Activated gamma-delta T cell treated with Interleukin-2 at 50 U/mL for 16 hours (primary cell): ENCODE measurements at regions not wholly inside any gene's neighbourhood (a gene's known extent, or its start where the extent isn't known, plus 50 kb on each side); places are given as distances from the start of the nearest gene placed in this dataset.

Experiments used
- DNase-seq: peaks from one replicate; pipeline ENCODE4 v3.0.0-alpha.2; 2020

DNA sequence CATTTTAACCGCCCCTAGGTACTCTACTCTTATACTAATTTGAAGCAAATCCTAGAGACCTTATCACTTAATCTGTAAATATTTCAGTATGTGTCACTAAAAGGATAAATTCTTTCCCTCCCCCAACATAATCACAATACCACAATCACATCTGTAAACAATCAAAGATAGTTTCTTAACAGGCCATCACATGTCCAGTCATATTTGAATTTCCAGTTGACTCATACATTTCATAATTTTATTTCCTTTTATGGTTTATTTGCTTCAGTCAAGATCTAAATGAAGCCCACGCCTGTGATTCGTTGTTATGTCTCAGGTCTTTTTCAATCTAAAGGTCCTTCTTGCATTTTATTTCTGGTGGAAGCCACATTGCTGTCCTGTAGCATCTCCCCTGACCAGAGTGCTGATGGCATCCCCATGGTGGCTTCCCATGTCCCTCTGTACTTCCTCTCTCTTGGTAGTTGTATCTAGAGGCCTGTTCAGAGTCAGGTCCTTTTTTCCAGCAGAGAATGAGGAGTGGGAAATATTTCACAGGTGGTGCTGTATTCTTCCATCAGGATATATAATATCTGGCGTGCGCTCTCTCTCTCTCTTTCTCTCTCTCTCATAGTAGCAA lies 128.6 kb upstream of the SLC22A23 start:
- DNase-seq: no peak

- no peak for DNase-seq
These were observed 127.8 kb upstream of the SLC22A23 start for GRCh38 chr6:3584606-3585005.

DNA sequence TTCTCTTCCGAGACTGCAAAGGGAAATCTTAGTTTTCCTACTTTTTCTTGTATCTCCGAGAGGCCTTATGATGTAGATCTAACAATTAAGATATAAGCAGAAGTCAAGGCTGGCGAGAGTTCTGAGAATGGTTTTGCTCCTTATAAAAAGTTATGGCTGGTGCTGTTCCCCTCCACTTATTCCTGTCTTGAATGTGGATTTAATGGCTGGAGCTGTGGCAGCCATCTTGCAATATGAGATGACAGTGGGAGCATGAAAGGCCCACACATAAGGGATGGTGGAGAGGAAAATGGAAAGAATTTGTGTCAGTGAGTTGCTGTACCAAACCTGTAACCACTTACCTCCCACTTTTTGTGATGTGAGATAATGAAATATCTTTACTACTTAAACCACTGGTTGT lies 124.6 kb upstream of the SLC22A23 start:
- no peak for DNase-seq

DNA sequence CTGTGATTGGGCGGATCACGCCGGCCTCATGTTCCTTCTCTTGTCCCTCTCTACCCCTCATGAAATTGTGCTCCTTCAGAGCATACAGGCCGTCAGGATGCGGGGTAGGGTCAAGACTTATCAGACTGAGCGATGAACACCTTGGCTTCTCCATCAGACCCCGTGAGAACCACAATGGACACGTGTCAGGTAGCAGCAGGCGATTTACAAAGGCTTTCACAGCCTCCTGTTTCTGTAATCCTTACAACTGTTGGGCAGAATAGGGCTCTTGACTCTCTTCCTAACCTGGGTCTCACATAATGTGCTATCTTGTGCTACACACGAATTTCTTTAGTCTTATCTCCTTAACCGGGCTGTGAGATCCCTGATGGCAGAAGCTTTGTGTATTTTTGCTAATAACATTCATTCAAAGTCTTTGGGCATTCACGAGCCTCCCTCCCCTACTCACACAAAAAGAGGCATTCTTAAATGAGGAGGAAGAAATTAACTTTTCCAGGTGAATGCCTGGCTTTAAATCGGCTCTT lies 122.9 kb upstream of the SLC22A23 start:
- no peak for DNase-seq

GRCh38 chr6:3578981-3579380 lies 122.1 kb upstream of the SLC22A23 start:
- DNase-seq: no peak

GRCh38 chr6:3577517-3577916 lies 120.7 kb upstream of the SLC22A23 start:
- DNase-seq: no peak

GRCh38 chr6:3575701-3576100 lies 118.9 kb upstream of the SLC22A23 start:
- DNase-seq: no peak

DNA sequence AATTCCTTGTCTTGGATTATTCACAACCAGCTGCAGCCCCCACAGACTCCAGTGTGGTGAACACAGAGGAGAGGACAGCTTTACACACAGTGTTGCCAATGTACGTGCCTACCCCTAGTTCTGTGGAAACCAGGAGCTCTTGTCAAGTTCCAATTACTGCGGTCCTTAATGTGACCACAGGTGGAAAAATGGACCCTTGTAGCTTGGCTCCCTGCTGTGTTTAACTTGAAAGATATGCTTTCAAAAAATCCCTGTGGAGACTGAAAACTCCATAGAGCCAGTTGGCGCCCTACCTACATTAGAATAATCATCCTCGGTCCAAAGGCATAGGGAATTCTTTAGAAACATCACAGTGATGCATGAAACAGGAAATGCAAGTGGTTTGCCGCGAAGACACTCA lies 118.3 kb upstream of the SLC22A23 start:
- no peak for DNase-seq

GRCh38 chr6:3573670-3574069 lies 116.8 kb upstream of the SLC22A23 start:
- DNase-seq: no peak

GRCh38 chr6:3571836-3572235 lies 115.0 kb upstream of the SLC22A23 start:
- no peak for DNase-seq

GRCh38 chr6:3571250-3571681 lies 114.4 kb upstream of the SLC22A23 start:
- DNase-seq: no peak

DNA sequence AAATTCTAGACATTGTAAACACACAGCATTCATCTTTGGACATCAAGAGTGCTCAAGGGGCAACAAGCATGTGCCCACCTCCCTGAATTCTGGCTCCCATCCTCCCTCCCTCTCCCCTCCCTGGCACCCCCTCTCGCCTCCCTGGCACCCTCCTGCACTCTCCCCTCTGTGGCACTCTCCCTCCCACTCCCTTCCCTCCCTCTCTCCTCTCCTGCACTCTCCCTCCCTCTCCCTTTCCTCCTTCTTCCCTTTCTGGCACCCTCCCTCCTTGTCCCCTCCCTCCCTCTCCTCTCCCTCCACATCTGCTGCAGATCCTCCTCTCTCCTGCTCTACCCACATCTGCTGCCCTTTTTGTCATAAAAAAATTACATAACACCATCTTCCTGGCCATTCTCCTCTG lies 113.0 kb upstream of the SLC22A23 start:
- no peak for DNase-seq

GRCh38 chr6:3568396-3569082 lies 111.7 kb upstream of the SLC22A23 start:
- DNase-seq: no peak

DNA sequence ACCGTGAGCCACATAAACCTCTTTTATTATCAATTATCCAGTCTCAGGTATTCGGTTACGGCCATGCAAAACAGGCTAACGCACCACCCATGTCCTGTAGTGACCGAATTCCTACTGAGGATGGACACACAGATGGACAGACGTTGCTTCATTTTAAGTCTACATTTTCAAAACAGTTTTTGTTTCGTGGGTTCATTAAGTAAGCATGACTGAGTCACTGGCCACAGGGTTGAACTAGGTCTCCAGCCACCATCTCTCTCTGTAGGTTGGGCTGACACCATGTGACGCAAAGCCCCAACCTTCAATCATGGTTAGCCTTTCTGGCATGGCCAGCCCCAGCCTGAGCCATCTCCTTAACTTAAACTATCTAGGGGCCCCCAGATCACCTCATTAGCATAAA lies 110.0 kb upstream of the SLC22A23 start:
- DNase-seq: no peak

DNA sequence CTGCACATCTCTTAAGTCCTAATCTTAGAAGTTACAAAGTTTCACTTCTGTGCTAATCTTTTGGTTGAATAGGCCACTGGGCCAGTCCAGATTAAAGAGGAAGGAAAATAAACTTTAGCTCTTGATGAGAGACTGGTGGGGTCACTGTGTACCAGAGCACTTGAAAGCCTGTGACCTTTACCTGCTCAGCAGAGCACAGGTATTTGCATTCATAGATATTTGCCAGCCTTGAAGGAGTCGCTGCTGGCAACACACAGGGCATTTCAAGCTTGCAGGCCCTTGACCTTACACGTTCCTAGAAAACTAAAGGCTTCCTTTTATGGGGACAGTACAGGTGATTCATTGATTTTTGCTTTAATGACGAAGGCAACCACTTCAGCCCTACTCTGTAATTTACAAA lies 108.4 kb upstream of the SLC22A23 start:
- no peak for DNase-seq

GRCh38 chr6:3561725-3562124 lies 104.9 kb upstream of the SLC22A23 start:
- no peak for DNase-seq

- no peak for DNase-seq
These were observed 103.4 kb upstream of the SLC22A23 start for GRCh38 chr6:3560211-3560610.

DNA sequence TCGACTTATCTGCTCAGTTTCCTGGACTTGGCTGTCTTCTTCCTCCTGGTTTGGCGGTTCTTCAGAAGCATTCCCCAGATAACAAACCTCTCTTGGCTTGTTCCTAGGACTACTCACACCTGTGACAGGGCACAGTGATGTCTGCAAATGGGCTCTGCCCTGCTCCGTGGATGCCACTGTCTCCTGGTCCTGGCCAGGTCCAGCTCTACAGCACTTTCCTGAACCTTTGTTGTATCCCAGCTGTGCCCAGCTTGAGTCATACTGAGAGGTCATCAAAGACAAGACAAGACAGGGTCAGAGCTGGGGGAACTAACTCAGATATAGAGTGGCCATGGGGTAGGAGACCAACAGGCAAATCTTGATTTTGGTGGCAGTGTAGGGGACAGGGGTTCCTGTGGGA lies 102.7 kb upstream of the SLC22A23 start:
- DNase-seq: no peak

GRCh38 chr6:3557336-3557735 lies 100.5 kb upstream of the SLC22A23 start:
- DNase-seq: no peak

- no peak for DNase-seq
These were observed 96.4 kb upstream of the SLC22A23 start for GRCh38 chr6:3553254-3553653.

- DNase-seq: no peak
These were observed 95.1 kb upstream of the SLC22A23 start for GRCh38 chr6:3551716-3552511.

DNA sequence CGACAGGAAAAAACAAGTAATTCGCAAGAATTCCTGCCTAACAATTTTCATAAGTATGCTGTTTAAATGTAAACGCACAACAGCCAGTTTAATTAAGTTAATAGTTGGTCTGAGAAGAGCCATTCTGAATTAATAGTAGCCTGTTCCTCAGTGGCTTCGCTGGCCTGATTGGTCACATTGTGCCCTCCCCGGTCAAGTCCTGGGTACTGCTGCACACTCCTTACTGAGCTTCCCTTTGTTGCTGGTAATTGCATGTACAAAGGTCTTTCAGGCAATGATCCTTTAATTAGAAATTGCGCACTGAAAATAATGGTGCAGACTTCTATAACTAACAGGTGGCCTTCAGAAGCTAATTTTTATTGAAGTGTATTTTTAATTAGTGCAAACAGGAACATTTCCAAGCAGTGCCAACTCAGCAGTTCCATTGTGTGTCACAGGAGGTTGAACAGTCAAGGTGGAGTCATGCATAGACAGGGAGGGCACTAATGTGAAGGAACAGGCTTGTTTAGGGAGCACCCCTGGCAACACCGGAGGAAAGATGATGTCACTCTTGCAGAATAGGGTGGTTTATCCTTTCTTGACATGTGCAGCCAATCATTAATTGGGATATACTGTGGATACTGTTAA lies 92.6 kb upstream of the SLC22A23 start:
- DNase-seq: no peak

DNA sequence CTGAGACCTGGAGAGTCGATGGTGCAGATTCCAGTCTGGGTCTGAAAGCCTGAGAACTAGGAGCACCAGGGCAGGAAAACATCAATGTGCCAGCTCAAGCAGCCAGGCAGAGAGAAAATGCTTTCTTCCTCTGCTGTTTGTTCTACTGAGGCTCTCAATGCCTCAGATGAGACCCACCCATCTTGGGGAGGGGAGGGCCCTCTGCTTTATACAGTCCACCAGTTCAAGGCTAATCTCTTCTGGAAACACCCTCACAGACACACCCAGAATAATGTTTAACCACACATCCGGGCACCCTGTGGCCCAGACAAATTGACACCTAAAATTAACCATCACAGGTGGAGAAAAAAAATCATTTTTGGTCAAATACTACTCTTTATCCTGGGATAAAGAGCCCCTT lies 89.3 kb upstream of the SLC22A23 start:
- DNase-seq: no peak
